HG02970 (cell line): ENCODE measurements at regions not wholly inside any gene's neighbourhood (a gene's known extent, or its start where the extent isn't known, plus 50 kb on each side); places are given as distances from the start of the nearest gene placed in this dataset.

Experiments
- ATAC-seq: cut with Tn5 transposase; IDR thresholded peaks from one replicate; pipeline ENCODE4 v1.9.1; 2021; ENCODE audit warnings: mild to moderate bottlenecking, moderate library complexity, moderate number of reproducible peaks; ENCODE audit not compliant: unreplicated experiment, low FRiP score

DNA sequence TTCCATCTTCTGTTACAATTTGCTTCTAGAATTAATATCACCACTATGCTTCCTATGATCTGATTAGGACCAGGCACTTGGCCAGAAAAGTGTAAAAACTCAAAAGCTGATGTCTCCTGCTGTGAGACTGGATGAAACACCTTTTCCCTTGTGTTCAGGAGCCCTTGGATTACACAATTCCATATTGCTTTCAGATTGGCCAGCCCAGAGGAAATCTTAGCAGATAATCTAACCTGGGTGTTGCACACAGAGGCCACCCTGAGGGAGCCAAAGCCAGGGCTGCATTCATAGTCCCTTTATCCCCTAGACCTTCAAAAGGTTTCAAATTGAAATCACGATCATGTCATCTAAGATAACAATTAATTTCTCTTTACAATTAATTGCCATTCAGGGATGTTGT, 94.1 kb upstream of the SELENOP start:
- no peak for ATAC-seq

DNA sequence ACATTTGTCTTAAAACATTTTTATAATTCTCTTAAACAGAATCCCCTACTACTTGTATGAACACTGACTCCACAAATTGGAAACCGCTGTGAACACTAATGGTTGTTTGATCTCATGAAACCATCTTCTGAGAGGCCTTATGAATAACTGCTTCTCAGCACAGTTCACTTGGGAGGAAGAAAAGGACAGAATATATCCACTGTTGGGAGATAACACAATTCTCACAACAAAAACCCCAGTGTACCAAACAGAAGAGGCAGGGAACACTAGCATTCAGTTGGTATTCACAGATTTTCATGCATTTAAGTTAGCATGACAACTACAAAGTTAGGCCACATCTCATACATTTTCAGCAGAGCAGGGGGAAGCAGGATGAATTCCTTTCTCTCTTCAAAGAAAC, 89.0 kb upstream of the SELENOP start:
- ATAC-seq: no peak

DNA sequence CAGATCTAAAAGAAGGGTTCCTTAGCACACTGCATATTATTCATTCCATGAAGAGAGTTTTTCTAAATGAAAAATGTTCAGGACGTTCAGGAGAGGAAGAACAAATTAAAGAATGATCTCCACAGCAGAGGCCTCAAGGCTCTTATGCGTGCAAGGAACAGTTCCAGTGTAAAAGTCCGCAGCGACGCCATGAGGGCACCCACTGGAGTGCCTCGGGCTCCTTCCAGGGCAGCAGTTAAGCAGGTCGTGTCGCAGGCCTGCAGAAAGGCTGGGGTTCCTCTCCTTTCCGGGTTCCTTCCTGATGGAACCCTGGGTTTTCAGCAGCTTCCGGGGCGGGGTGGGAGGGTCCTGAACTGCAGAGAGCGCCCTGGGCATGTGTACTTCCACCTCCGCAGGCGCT, 87.1 kb upstream of the SELENOP start:
- ATAC-seq: no peak

DNA sequence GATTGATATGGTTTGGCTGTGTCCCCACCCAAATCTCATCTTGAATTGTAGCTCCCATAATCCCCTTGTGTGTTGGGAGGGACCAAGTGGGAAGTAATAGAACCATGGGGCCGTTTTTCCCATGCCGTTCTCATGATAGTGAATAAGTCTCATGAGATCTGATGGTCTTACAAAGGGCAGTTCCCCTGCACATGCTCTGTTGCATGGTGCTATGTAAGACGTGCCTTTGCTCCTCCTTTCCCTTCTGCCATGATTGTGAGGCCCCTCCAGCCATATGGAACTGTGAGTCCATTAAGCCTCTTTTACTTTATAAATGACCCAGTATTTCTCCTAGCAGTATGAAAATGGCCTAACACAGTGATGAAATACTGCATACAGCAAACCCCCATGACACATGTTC, 84.8 kb upstream of the SELENOP start:
- ATAC-seq: no peak

- ATAC-seq: no peak
Measured at GRCh38 chr5:42894057-42894456, 82.4 kb upstream of the SELENOP start.

DNA sequence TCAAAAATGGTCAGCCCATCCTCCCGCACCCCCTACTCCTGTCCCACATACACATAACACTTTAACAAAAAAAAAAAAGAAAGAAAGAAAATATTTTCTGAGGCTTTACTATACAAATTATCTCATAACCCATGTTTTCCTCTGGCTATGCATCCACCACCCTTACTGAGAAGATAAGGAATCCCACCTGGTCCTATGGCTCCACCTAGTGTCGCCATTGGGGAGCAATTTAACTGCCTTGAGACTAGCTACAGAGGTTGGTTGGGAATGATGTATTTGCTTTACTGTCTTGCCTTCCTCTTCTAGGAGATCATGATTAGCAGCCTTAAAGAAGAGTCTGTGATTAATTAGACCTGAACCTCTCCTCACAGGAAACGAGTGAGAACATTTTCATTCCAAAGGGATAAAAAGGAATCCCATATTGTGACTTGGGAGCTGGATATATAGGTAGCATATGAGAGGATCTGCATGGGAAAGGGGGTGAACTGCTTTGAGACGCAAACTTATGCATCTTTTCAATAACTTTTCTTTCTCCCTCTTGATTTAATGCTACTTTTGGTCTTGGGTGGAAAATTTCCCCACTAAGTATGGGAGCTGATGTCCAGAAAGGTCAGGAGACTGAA, 77.7 kb upstream of the SELENOP start:
- peak; percentile 65 for ATAC-seq

- ATAC-seq: no peak
Measured at GRCh38 chr5:42888771-42889170, 77.1 kb upstream of the SELENOP start.

- ATAC-seq: no peak
Measured at GRCh38 chr5:42887575-42887974, 75.9 kb upstream of the SELENOP start.

DNA sequence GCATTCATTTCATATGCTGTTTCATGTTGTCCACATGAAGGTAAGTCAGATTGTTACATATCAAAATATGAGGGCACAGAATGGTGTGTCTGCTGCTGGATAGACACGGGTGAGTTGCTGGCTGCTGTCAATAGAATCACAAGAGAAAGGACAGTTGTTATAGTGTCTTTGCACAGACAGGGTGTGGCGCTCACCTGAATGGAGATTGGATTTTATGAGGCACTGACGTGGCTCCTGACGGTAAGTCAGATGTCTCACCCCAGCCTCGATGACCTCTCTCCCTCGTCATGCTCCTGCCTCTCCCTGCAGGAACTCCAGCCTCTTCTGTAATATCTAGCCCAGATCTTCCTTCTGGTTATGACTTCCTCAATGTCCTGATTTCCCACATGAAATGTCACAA, 75.4 kb upstream of the SELENOP start:
- ATAC-seq: no peak

- ATAC-seq: no peak
Measured at GRCh38 chr5:42886635-42887034, 74.9 kb upstream of the SELENOP start.

- ATAC-seq: no peak
Measured at GRCh38 chr5:42884326-42884725, 72.6 kb upstream of the SELENOP start.

- no peak for ATAC-seq
Measured at GRCh38 chr5:42881416-42882117, 69.9 kb upstream of the SELENOP start.

GRCh38 chr5:42880496-42881150, 68.9 kb upstream of the SELENOP start:
- ATAC-seq: no peak

DNA sequence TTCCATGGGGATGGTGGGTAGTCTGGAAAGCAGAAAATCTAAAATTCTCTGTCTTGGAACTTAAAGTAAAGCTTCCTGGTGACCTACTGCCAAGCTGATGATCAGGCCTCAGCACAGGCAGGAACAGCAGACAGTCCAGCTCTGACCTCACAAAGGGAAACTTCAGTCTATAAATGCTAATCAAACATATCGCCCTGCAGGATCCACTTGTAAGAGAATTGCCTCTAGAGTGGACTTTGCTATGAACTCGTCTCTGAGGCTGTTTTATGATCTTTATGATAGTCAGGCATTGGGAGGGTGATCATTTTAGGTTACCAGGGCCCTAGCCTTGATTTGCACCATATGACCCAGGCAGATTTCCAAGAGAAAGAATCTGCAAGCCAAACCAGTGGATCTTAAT, 67.6 kb upstream of the SELENOP start:
- no peak for ATAC-seq

DNA sequence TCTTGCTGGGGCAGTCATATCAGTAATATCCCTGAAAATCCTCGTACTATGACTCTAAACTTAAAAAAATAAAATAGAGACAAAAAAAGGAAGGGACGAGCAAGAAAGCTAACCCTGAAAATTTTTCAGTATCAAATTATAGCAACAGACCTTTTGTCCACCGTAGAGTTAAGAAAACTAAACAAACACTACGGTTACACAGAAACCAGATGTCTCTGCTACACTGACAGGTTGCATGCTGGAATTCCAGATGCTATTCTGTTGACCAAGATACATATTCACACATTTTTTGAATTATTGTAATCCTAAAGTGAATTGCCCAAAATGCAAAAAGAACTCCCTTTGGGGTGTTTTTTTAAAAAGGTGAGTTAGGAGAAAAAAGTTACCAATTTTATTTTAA, 66.9 kb upstream of the SELENOP start:
- no peak for ATAC-seq

DNA sequence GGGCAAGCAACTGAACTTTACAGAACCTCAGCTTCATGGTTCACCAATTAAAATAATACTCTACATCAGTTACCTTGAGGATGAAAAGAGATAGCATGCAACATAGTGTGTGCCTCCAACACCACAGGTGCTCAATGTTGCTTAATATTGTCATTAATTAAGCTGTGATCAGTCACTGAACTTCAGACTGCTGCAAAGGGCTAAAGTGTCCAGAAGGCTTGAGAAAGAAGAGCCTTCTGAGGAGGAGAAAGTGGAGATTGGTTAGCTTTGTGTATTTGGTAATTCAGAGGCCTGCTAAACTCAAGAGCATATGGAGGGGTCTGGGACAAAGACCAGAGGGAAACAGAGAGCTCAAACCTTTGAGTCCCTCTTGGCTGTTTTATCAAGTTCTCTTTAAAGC, 66.3 kb upstream of the SELENOP start:
- ATAC-seq: no peak

DNA sequence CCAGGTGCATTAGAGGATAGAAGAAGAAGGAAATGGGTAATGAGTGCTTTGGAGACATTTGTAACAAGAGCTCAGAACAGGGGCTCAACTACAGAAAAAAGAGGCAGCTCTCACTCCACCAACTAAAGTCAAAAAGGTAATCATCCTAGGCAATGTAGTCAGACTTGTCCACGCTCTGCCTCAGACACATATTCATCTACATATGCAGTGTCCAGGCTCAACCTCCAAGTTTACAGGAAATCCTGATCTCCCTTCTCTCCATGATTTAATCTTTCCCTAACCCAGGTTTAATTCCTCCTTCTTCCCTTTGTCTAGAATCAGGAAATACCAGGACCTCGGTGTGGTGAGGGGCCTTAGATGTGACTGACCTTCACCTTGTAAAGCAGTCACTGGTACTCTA, 65.7 kb upstream of the SELENOP start:
- ATAC-seq: no peak

- no peak for ATAC-seq
Measured at GRCh38 chr5:42876375-42876844, 64.7 kb upstream of the SELENOP start.

DNA sequence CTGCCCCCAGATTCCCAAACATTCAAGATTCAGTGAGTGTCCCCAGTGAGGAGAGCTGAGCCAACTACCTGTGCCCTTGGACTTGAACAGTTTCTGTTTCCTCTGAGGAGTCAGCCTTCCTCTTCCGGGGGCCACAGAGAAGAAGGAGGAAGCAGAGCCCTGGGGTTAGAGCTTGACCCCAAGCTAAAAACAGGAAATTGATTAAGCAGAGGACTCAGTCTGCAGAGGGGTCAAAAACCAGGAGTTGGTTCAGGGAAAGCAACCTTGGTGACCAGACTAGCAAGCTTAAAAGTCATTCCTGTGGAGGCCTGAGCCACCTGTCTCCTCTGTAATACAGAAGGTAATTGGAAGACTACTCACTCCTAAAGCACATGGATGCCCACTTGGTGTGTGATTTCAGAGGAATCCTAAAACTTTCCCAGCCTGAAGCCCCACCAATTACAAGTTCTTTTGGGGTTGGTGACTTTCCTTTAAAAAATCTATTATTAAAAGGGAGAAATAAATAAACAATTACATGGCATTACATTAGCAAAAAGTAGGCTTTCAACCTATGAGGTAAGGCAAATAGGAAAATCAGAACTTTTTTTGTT, 64.2 kb upstream of the SELENOP start:
- no peak for ATAC-seq

GRCh38 chr5:42875211-42875610, 63.5 kb upstream of the SELENOP start:
- no peak for ATAC-seq

DNA sequence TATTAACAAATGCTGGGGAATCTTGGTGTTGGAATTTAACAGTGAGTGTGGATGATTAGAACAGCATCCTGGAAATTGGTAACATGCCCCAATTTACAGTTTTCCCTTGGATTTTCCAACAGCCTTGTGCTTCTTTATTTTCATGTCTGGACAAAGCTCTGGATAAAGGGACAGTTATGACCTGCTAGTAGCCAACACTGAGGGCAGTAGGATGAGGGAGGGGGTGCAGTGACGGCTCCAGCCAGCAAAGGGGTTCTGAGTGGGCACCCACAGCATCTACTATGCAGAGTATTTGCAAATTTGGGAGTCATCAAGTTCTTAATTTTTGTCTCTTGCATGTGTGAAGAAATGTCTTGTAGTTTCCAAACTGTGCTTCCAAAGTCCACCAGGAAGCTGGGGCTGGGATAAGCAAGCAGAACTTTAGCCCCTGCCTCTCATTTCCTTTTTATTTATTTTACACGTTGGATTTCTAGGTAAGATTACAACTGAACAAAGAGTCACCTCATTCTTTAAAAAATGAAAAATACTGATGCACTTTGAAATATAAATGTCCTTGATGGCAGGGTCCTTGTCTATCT, 63.0 kb upstream of the SELENOP start:
- ATAC-seq: no peak
